ENCODE measurements at regions not wholly inside any gene's neighbourhood (a gene's known extent, or its start where the extent isn't known, plus 50 kb on each side); places are given as distances from the start of the nearest gene placed in this dataset.

GRCh38 chr15:31203999-31204398, 102.5 kb upstream of the TRPM1 start (continued):
- no peak for TF ChIP-seq ZBTB10 (tag by site-specific recombination; IDR thresholded peaks at IDR 0.05)
- TF ChIP-seq KLF9 (tag by site-specific recombination; IDR thresholded peaks at IDR 0.05; ENCODE audit: low read depth), result no peak
- no peak for TF ChIP-seq ZFHX2 (tag by site-specific recombination; conservative IDR thresholded peaks at IDR 0.05)
- TF ChIP-seq HOXC10 (CRISPR knock-in tag; IDR thresholded peaks at IDR 0.05), result no peak
- no peak for TF ChIP-seq PRDM4 (tag by site-specific recombination; IDR thresholded peaks at IDR 0.05)
- no peak for TF ChIP-seq ZNF768 (tag by site-specific recombination; IDR thresholded peaks at IDR 0.05)
- no peak for TF ChIP-seq ZNF221 (tag by site-specific recombination; IDR thresholded peaks at IDR 0.05; ENCODE audit: borderline replicate concordance)
- no peak for TF ChIP-seq KLF1 (tag by site-specific recombination; IDR thresholded peaks at IDR 0.05)
- TF ChIP-seq ZNF837 (tag by site-specific recombination; IDR thresholded peaks at IDR 0.05), result no peak
- TF ChIP-seq REST (tag by site-specific recombination; IDR thresholded peaks at IDR 0.05), result no peak
- TF ChIP-seq ZNF138 (tag by site-specific recombination; IDR thresholded peaks at IDR 0.05; ENCODE audit: borderline replicate concordance), result no peak
- no peak for TF ChIP-seq ZNF157 (tag by site-specific recombination; IDR thresholded peaks at IDR 0.05)

GRCh38 chr15:31206386-31207181, 105.1 kb upstream of the TRPM1 start:
- Histone ChIP-seq H3K9me3 (ENCODE audit: control insufficient read depth, insufficient read depth, low read depth, low read length) (no peaks in the 10 kb centered on the region), H3K36me3 (ENCODE audit: control insufficient read depth in 2 of 2, insufficient read depth in 1 of 2, low read length in 2 of 2) (no peaks in the 10 kb centered on the region), H3K4me1 (ENCODE audit: control insufficient read depth, insufficient read depth, low read length) (no peaks in the 10 kb centered on the region), H3K27ac (ENCODE audit: extremely low read depth, low read depth, low read length) (no peak overlapping the region), H3K4me3 (ENCODE audit: low read depth, low read length) (no peak overlapping the region)
- POLR2A ChIA-PET, result no interaction called here
- TF ChIP-seq KLF8 (tag by site-specific recombination; IDR thresholded peaks at IDR 0.05) (no peak), MZF1 (tag by site-specific recombination; IDR thresholded peaks at IDR 0.05; ENCODE audit: borderline replicate concordance) (no peak), AEBP2 (tag by site-specific recombination; IDR thresholded peaks at IDR 0.05; ENCODE audit: borderline replicate concordance) (no peak), BCL6B (tag by site-specific recombination; IDR thresholded peaks at IDR 0.05) (no peak)
- CTCF ChIA-PET, result no interaction called here
